PC-9 (cell line): ENCODE measurements at regions not wholly inside any gene's neighbourhood (a gene's known extent, or its start where the extent isn't known, plus 50 kb on each side); places are given as distances from the start of the nearest gene placed in this dataset.

Experiments
- BruUV-seq: library from RNA; stranded (reverse); fragments of 400-500 nt; replicated peaks from 2 replicates; lab custom pipeline; 2021; lab: Mats Ljungman, UMichigan
- CTCF ChIA-PET: fragments of 300-600 bp; sonication (Branson Sonifier 250); formaldehyde crosslinking; loops from one replicate; lab custom pipeline; 2022; ENCODE audit warnings: antibody characterized with exemption; lab: Charles Lee
- POLR2A ChIA-PET: fragments of 300-600 bp; sonication (Branson Sonifier 250); formaldehyde crosslinking; loops from one replicate; lab custom pipeline; 2022; ENCODE audit warnings: antibody characterized with exemption; ENCODE audit not compliant: unreplicated experiment; lab: Charles Lee
- DNase-seq, 2 experiments: peaks; one replicate each; pipeline versions ENCODE4 v3.0.0 to v3.0.0-alpha.2; 2015 to 2022; ENCODE audit warnings: mixed read lengths in 1 of 2
- H2AFZ ChIP-seq: fragments of 200-600 bp; sonication (generic); 2 replicates; pipeline ENCODE4 v1.8.1; 2017; ENCODE audit warnings: antibody characterized with exemption
- H3F3A ChIP-seq: fragments of 200-600 bp; sonication (generic); 2 replicates; pipeline ENCODE4 v1.8.1; 2017; ENCODE audit warnings: antibody characterized with exemption, mild to moderate bottlenecking, low read depth; ENCODE audit not compliant: insufficient read depth
- H3K27ac ChIP-seq: fragments of 200-600 bp; sonication (generic); 2 replicates; pipeline ENCODE4 v1.6.1; 2016; ENCODE audit warnings: mixed run types
- H3K27me3 ChIP-seq: fragments of 200-600 bp; sonication (generic); 2 replicates; pipeline ENCODE4 v1.6.1; 2016; ENCODE audit warnings: low read depth, mixed run types; ENCODE audit not compliant: insufficient read depth
- H3K36me3 ChIP-seq: fragments of 200-600 bp; sonication (generic); 2 replicates; pipeline ENCODE4 v1.6.1; 2016; ENCODE audit warnings: low read depth, mixed run types
- H3K4me1 ChIP-seq: fragments of 200-600 bp; sonication (generic); replicated peaks from 2 replicates; pipeline ENCODE4 v1.6.1; 2016; ENCODE audit warnings: mixed run types; ENCODE audit not compliant: insufficient read depth
- H3K4me2 ChIP-seq: fragments of 200-600 bp; sonication (generic); 2 replicates; pipeline ENCODE4 v1.6.1; 2017; ENCODE audit warnings: mixed run types
- H3K4me3 ChIP-seq: fragments of 200-600 bp; sonication (generic); 2 replicates; pipeline ENCODE4 v1.6.1; 2016; ENCODE audit warnings: mixed run types
- H3K79me2 ChIP-seq: fragments of 200-600 bp; sonication (generic); 2 replicates; pipeline ENCODE4 v1.6.1; 2017; ENCODE audit warnings: low read depth, mixed run types
- H3K9me2 ChIP-seq: fragments of 200-600 bp; sonication (generic); 2 replicates; pipeline ENCODE4 v1.8.1; 2017; ENCODE audit warnings: mild to moderate bottlenecking; ENCODE audit not compliant: insufficient read depth
- H3K9me3 ChIP-seq: fragments of 200-600 bp; sonication (generic); 2 replicates; pipeline ENCODE4 v1.8.1; 2016; ENCODE audit warnings: low read depth; ENCODE audit not compliant: insufficient read depth
- H4K20me1 ChIP-seq: fragments of 200-600 bp; sonication (generic); 2 replicates; pipeline ENCODE4 v1.8.1; 2017; ENCODE audit not compliant: insufficient read depth
- CTCF ChIP-seq: fragments of 200-600 bp; sonication (generic); conservative IDR thresholded peaks from 2 replicates; pipeline ENCODE4 v1.6.1; 2017; ENCODE audit warnings: mixed run types, antibody characterized with exemption, mild to moderate bottlenecking, moderate library complexity
- EZH2 ChIP-seq: fragments of 200-600 bp; sonication (generic); IDR thresholded peaks from 2 replicates; pipeline ENCODE4 v1.8.0; 2017; ENCODE audit warnings: antibody characterized with exemption, low read depth
- intact Hi-C: fragments of 100-400 bp; cut with micrococcal nuclease; formaldehyde crosslinking; loops from one replicate; pipeline ENCODE4 v1.10.0; 2022; ENCODE audit not compliant: unreplicated experiment

DNA sequence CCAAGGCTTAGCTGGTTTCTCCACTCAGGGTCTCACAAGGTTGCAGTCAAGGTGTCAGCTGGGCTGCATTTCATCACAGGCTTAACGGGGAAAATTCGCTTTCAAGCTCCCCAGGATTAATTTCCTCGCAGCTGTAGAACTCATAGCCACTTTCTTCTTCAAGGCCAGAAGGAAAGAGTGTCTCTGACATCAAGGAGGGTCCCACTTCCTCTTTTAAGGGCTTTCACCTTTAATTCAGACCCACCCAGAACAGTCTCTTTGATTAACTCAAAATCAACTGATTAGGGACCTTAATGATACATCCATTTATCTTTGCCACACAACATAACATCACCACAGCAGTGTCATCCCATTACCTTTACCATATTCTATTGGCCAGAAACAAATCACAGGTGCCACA lies 183.3 kb upstream of the ARID1B start:
- intact Hi-C loops, result no loop called here
- no peaks in the 10 kb centered on the region for H3K79me2 ChIP-seq
- no peaks in the 10 kb centered on the region for H3K9me3 ChIP-seq
- H3K9me2 ChIP-seq, result no peaks in the 10 kb centered on the region
- H2AFZ ChIP-seq, result no peak overlapping the region
- no peaks in the 10 kb centered on the region for H3K27me3 ChIP-seq
- no peaks in the 10 kb centered on the region for H4K20me1 ChIP-seq
- ChIA-PET POLR2A (no interaction called here), CTCF (no interaction called here)
- H3F3A ChIP-seq, result no peaks in the 10 kb centered on the region
- TF ChIP-seq CTCF (no peak), EZH2 (no peak)
- H3K4me1 ChIP-seq, result no peaks in the 10 kb centered on the region
- no peak overlapping the region for H3K4me3 ChIP-seq
- no peak overlapping the region for H3K27ac ChIP-seq
- H3K36me3 ChIP-seq, result no peaks in the 10 kb centered on the region
- H3K4me2 ChIP-seq, result no peak overlapping the region
- BruUV-seq, result no TSS peak
- DNase-seq, result no peak

DNA sequence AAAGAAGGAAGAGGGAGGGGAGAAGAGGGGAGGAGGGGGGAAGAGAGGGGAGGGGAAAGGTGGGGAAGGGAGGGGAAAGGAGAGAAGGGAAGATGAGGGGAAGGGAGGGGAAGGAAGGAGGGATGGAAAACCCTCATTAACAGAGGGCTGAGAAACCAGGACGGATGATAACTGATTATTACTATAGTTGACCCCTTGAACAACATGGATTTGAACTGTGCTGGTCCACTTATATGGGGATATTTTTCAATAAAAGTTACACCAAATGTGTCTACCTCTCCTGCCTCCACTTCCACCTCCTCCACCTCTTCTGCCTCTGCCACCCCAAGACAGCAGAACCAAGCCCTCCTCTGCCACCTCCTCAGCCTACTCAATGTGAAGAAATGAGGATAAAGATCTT lies 184.1 kb upstream of the ARID1B start:
- Histone ChIP-seq H4K20me1 (no peaks in the 10 kb centered on the region), H2AFZ (no peak overlapping the region), H3K9me3 (no peaks in the 10 kb centered on the region), H3K27ac (no peak overlapping the region), H3K4me1 (no peaks in the 10 kb centered on the region), H3K36me3 (no peaks in the 10 kb centered on the region), H3K9me2 (no peaks in the 10 kb centered on the region), H3K79me2 (no peaks in the 10 kb centered on the region), H3K4me2 (no peak overlapping the region), H3K4me3 (no peak overlapping the region), H3F3A (no peaks in the 10 kb centered on the region), H3K27me3 (no peaks in the 10 kb centered on the region)
- TF ChIP-seq EZH2 (no peak), CTCF (no peak)
- no peak for DNase-seq
- POLR2A ChIA-PET, result no interaction called here
- intact Hi-C loops, result no loop called here
- no TSS peak for BruUV-seq
- CTCF ChIA-PET, result no interaction called here

- CTCF ChIA-PET, result no interaction called here
- Histone ChIP-seq H3K4me1 (no peaks in the 10 kb centered on the region), H3K4me3 (no peak overlapping the region), H3K79me2 (no peaks in the 10 kb centered on the region), H3K4me2 (no peak overlapping the region), H3K9me2 (no peaks in the 10 kb centered on the region), H3K27ac (no peak overlapping the region), H3F3A (no peaks in the 10 kb centered on the region), H2AFZ (no peak overlapping the region), H3K9me3 (no peaks in the 10 kb centered on the region), H3K36me3 (no peaks in the 10 kb centered on the region), H4K20me1 (no peaks in the 10 kb centered on the region), H3K27me3 (no peaks in the 10 kb centered on the region)
- DNase-seq, result no peak
- TF ChIP-seq EZH2, result no peak
- no TSS peak for BruUV-seq
- intact Hi-C loops, result no loop called here
- POLR2A ChIA-PET, result no interaction called here
These were observed 186.7 kb upstream of the ARID1B start for GRCh38 chr6:156590482-156590881.

DNA sequence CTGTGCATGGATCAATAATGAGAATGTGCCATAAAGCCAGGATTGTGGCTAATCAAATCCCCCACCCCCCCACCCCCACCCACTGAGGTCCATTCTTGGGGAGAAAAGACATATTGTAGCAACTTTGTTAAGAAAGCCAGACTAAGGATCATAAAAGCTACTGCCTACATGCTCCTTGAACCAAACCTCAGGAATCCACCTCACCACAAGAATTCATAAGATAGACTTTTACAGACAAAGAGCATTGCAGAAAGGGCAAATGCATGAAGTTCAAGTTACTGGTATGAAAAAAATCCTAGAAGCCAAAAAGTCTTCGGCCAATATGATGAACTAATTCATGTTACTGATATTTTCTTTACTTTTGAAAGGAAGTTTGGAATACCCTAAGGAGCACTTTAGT lies 187.9 kb upstream of the ARID1B start:
- no peaks in the 10 kb centered on the region for H3K79me2 ChIP-seq
- no peak overlapping the region for H3K4me3 ChIP-seq
- no peak overlapping the region for H3K4me2 ChIP-seq
- H4K20me1 ChIP-seq, result no peaks in the 10 kb centered on the region
- no peak overlapping the region for H3K27ac ChIP-seq
- no peaks in the 10 kb centered on the region for H3K36me3 ChIP-seq
- H3F3A ChIP-seq, result no peaks in the 10 kb centered on the region
- H3K27me3 ChIP-seq, result no peaks in the 10 kb centered on the region
- POLR2A ChIA-PET, result no interaction called here
- no peaks in the 10 kb centered on the region for H3K4me1 ChIP-seq
- no TSS peak for BruUV-seq
- TF ChIP-seq CTCF (no peak), EZH2 (no peak)
- intact Hi-C loops, result no loop called here
- CTCF ChIA-PET, result no interaction called here
- H3K9me2 ChIP-seq, result no peaks in the 10 kb centered on the region
- H3K9me3 ChIP-seq, result no peaks in the 10 kb centered on the region
- no peak overlapping the region for H2AFZ ChIP-seq
- no peak for DNase-seq
